Ishikawa (cell line): ENCODE measurements at regions not wholly inside any gene's neighbourhood (a gene's known extent, or its start where the extent isn't known, plus 50 kb on each side); places are given as distances from the start of the nearest gene placed in this dataset.

Experiments
- CEBPB ChIP-seq: IDR thresholded peaks from 2 replicates; pipeline ENCODE4 v1.6.1; 2012
- CREB1 ChIP-seq: IDR thresholded peaks from 2 replicates; pipeline ENCODE4 v1.6.1; 2012; ENCODE audit warnings: low read depth
- EGR1 ChIP-seq: IDR thresholded peaks from 2 replicates; pipeline ENCODE4 v1.6.1; 2012
- EP300 ChIP-seq: IDR thresholded peaks from 2 replicates; pipeline ENCODE4 v1.6.1; 2012; ENCODE audit warnings: borderline replicate concordance
- FOXM1 ChIP-seq: IDR thresholded peaks from 2 replicates; pipeline ENCODE4 v1.6.1; 2012; ENCODE audit warnings: low read depth, borderline replicate concordance
- NFIC ChIP-seq: IDR thresholded peaks from 2 replicates; pipeline ENCODE4 v1.6.1; 2012
- RAD21 ChIP-seq: IDR thresholded peaks from 2 replicates; pipeline ENCODE4 v1.6.1; 2012; ENCODE audit warnings: low read depth
- TAF1 ChIP-seq: IDR thresholded peaks from 2 replicates; pipeline ENCODE4 v1.6.1; 2012; ENCODE audit warnings: low read depth, mild to moderate bottlenecking
- TCF12 ChIP-seq: IDR thresholded peaks from 2 replicates; pipeline ENCODE4 v1.6.1; 2012; ENCODE audit warnings: low read depth
- TEAD4 ChIP-seq: IDR thresholded peaks from 2 replicates; pipeline ENCODE4 v1.6.1; 2012
- USF1 ChIP-seq: IDR thresholded peaks from 2 replicates; pipeline ENCODE4 v1.6.1; 2012
- YY1 ChIP-seq: IDR thresholded peaks from 2 replicates; pipeline ENCODE4 v1.6.1; 2012; ENCODE audit warnings: low read depth
- ZBTB7A ChIP-seq: IDR thresholded peaks from 2 replicates; pipeline ENCODE4 v1.6.1; 2012; ENCODE audit warnings: low read depth
- TF ChIP-seq, protein P1 (sequence below): IDR thresholded peaks from 2 replicates; pipeline ENCODE4 v1.6.1; 2012
- TF ChIP-seq, protein P2 (sequence below): IDR thresholded peaks from 2 replicates; pipeline ENCODE4 v1.6.1; 2012; ENCODE audit warnings: low read depth, mild to moderate bottlenecking

DNA sequence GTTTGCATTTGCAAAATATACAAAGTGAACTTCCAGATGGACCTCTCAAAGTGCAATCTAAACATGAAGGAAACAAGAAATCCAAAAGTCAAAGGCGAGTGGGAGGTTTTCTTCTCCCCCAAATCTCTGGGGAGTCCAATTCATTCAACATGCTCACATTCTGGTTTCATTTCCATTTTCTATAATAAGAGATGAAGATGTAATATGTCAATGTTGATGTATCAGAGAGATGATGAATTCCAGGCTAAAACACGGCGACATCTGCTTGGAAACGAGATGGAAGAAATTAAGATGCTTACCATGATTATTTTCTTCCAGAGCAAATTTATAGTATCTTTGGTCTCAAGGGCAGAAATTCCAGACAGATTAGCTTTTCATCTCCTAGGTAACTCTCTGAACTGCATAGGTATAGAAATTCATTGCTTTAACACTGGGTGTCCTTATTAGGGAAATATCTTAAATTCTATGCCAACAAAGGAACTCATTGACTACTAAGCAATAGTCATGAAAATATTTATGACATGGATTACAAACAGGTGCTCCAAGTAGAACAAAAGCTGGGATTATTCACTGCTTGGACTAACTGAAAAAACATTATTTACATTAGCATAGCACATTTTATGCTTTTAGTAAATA lies 287.9 kb downstream of the SEC61B start:
- TF ChIP-seq NFIC = no peak
- TF ChIP-seq TAF1 = no peak
- no peak for TF ChIP-seq CREB1
- no peak for TF ChIP-seq YY1
- TF ChIP-seq EP300 = no peak

- no peak for TF ChIP-seq ZBTB7A
- TF ChIP-seq TEAD4 = no peak
- TF ChIP-seq, protein P1, sequence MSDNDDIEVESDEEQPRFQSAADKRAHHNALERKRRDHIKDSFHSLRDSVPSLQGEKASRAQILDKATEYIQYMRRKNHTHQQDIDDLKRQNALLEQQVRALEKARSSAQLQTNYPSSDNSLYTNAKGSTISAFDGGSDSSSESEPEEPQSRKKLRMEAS = no peak
- TF ChIP-seq CREB1 = no peak
- TF ChIP-seq RAD21 = no peak
- TF ChIP-seq CEBPB = no peak
- no peak for TF ChIP-seq YY1
- TF ChIP-seq EGR1 = no peak
- TF ChIP-seq USF1 = no peak
- no peak for TF ChIP-seq TAF1
- no peak for TF ChIP-seq FOXM1
- TF ChIP-seq EP300 = no peak
- TF ChIP-seq TCF12 = no peak
- TF ChIP-seq, protein P2, sequence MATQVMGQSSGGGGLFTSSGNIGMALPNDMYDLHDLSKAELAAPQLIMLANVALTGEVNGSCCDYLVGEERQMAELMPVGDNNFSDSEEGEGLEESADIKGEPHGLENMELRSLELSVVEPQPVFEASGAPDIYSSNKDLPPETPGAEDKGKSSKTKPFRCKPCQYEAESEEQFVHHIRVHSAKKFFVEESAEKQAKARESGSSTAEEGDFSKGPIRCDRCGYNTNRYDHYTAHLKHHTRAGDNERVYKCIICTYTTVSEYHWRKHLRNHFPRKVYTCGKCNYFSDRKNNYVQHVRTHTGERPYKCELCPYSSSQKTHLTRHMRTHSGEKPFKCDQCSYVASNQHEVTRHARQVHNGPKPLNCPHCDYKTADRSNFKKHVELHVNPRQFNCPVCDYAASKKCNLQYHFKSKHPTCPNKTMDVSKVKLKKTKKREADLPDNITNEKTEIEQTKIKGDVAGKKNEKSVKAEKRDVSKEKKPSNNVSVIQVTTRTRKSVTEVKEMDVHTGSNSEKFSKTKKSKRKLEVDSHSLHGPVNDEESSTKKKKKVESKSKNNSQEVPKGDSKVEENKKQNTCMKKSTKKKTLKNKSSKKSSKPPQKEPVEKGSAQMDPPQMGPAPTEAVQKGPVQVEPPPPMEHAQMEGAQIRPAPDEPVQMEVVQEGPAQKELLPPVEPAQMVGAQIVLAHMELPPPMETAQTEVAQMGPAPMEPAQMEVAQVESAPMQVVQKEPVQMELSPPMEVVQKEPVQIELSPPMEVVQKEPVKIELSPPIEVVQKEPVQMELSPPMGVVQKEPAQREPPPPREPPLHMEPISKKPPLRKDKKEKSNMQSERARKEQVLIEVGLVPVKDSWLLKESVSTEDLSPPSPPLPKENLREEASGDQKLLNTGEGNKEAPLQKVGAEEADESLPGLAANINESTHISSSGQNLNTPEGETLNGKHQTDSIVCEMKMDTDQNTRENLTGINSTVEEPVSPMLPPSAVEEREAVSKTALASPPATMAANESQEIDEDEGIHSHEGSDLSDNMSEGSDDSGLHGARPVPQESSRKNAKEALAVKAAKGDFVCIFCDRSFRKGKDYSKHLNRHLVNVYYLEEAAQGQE = no peak
- TF ChIP-seq NFIC = no peak
These were observed 289.6 kb downstream of the SEC61B start for GRCh38 chr9:99511723-99512122.

GRCh38 chr9:99513441-99514112 lies 291.5 kb downstream of the SEC61B start:
- TF ChIP-seq ZBTB7A (no peak), TAF1 (no peak), NFIC (no peak), CEBPB (no peak), TEAD4 (no peak), CREB1 (no peak), EP300 (no peak), FOXM1 (no peak), TCF12 (no peak), EGR1 (no peak), USF1 (no peak), YY1 (no peak), RAD21 (no peak)
- TF ChIP-seq, protein P1 = no peak
- TF ChIP-seq, protein P2 = no peak

GRCh38 chr9:99515093-99515492 lies 293.0 kb downstream of the SEC61B start:
- TF ChIP-seq CREB1 (no peak), YY1 (no peak), RAD21 (no peak), TCF12 (no peak), USF1 (no peak)

- TF ChIP-seq TAF1 (no peak), CEBPB (no peak), EGR1 (no peak), EP300 (no peak), CREB1 (no peak), USF1 (no peak)
These were observed 294.0 kb downstream of the SEC61B start for GRCh38 chr9:99515895-99516656.
